ENCODE measurements at regions not wholly inside any gene's neighbourhood (a gene's known extent, or its start where the extent isn't known, plus 50 kb on each side); places are given as distances from the start of the nearest gene placed in this dataset.
"Not testable (repeated sequence)": the region's sequence is repeated elsewhere in the genome, so short reads cannot be mapped to it uniquely, and the experiment has no call there.

DNA sequence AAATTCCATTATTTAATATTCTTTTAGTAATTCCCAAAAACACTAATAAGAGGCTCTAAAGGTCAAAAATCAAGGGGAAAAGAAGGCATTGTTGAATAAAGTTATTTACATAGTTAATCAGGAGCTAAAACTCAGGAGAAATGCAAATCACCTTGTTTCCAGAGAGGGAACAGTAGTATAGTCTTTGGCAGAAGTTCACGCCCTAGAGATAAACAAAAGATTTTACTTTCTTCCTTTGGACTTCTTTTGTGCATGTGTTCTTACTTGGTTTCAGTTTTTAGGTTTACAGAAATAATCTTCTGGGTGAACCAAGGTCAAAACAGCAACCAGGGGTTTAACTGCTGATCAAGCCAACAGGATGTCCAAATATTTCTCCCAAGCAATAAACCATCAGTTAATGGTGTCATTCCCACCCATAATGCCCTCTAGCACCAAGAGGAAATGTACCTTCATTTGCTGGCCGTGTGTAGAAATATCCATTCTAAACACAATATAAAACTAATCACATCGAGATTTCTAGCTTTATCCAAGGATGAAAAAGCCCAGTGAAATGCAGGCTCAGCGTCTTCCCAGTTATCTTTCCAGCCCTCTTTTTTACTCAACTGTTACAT lies 518.8 kb upstream of the SOX9 start:
- no peak for DNase-seq

DNA sequence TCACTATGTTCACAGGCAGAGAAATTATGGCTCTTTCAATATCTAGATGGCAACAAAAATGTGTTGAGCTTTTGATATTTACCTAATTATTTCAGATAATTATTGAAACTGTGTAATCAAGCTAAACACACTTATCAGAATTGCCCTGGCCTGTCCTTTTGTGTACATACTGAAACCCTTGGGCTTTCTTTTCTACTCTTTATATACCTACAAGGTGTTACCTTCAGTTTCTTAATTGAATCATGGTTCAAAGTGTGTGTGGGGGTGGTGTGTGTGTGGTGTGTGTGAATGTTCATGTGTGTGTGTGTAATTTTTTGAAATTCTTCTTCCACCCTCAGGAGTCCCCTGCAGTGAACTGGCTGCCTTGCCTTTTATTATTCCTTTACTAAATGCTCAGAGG lies 506.8 kb upstream of the SOX9 start:
- DNase-seq = no peak

DNA sequence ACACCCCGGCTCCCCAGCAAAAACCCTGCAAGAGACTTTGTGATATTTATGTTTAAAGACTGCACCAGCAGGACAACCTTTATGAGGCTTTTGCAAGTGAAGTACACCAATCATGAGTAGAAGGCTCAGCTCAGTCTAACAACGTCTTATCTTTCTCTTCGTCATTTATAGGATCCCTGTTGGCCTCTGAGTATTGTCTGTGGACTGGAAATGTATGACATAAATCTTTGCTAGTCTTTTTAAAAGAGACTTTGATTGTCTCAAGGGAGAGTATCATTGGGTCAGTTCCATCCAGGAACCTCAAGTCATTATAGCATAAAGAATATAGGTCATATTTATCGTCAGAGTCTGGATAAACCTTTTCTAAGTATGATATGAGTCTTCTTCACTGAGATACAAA lies 505.0 kb upstream of the SOX9 start:
- no peak for DNase-seq

DNA sequence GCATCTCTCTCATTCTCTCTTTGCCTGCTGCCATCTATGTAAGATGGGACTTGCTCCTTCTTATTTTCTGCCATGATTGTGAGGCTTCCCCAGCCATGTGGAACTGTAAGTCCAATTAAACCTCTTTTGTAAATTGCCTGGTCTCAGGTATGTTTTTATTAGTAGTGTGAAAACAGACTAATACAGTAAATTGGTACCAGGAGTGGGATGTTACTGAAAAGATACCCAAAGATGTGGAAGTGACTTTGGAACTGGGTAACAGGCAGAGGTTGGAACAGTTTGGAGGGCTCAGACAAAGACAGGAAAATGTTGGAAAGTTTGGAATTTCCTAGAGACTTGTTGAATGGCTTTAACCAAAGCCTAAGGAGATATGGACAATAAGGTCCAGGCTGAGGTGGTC lies 503.1 kb upstream of the SOX9 start:
- not testable (repeated sequence) for DNase-seq

DNA sequence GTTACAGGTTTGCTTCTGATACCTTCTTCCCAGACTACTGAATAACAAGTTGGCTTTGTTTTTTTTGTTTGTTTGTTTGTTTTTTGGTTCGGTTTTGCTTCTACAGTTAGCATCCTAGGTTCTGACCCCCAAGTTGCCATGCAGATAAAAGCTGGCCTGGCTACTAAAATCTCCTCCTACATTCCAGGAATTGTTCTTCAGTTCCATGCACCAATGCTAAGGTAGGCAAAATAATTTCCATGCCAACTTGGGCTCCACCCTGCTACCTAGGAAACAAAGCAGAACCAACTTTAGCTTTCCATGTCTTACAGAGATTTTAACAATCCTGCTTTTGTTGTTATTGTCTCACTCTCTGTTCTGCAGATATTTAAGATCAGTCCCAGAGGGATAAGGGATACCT lies 495.5 kb upstream of the SOX9 start:
- DNase-seq = no peak

DNA sequence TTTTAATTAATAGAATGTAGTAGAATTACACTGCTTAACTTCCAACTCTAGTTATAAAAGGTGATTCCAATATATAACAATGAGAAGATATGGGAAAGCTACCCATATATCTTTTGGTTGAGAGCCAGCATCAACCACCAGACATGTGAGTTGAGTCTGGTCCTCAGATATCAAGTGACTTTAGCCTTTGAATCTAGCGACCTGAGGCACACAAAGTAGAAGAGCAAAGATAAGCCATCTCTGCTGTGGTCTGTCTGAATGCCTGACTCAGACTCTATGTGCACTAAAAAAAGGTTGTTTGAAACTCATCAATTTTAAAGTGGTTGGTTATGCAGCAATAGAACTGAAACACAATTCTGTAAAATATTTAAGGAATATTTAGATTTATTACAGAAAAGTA lies 492.5 kb upstream of the SOX9 start:
- DNase-seq = no peak

DNA sequence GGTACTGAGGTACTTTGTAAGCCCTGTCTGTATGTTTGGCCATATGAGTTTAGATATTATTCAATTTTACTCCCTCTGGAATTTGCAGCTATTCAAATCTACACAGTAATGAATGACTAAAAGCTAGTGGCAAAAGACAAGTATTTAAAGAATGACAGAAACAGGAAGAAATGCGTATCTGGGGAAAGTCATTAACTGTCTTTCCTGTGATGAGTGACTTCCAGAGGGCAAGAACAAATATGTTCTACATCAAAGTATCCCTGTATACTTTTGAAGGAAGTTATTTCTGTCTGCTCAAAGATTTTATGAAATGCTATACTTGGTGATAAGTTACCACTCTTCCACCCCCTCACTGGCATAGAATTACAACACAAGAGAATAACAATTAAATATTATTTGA lies 489.3 kb upstream of the SOX9 start:
- no peak for DNase-seq

DNA sequence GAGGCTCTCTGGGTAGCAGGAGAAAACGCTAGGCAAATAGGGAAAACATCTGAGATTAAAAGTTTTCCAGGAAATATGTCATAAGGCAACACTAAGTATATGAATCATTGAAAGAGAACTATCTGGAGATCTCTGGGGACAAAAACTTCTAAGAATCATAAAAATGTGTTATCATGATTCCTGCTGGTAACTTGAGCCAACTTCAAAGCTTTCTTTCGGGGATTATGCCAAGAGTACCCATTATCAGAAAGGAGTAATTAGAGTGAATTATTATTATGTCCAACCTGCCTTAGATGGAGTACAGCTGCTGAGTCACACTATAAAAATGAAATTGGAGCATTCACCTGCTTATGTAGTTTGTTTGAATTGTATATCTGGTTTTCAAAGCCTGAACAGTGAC lies 488.5 kb upstream of the SOX9 start:
- no peak for DNase-seq

DNA sequence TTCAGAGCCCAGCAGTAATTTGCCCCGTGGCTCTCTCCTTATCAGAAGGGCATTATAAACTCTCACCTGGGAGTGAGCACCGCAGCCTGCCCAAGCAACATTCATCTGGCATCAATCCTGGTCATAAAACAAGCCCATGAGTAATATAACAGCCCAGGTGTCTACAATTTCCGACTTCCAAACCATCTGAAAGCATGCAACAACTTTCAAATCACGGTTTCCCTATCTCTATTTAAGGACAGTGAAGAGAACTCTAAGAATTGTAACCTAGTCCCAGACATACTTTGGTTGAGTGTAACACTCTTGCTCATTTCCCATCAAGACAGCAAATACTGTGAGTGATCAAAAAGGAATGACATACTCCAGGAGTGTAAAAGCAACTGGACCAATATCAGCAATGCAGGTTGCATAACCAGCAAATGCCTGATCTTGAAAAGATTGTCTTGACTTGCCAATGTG lies 487.4 kb upstream of the SOX9 start:
- no peak for DNase-seq

DNA sequence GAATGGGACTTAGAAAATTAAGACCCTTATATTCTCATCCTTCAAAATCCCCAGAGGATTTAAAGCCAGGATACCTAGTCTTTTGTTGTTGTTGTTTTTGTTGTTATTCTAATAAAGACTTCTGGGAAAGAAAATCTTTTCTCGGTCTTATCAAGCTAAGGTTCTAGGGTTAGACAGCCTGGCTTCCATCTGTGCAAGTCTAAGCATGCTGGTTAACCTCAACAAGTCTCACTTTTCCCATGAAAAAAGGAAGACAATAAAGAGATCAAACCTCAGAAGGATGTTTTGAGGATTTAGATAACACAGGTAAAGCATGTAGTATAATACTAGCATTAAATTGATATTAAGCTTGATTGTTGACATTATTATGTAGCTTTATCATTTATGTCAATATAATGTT lies 486.4 kb upstream of the SOX9 start:
- no peak for DNase-seq

DNA sequence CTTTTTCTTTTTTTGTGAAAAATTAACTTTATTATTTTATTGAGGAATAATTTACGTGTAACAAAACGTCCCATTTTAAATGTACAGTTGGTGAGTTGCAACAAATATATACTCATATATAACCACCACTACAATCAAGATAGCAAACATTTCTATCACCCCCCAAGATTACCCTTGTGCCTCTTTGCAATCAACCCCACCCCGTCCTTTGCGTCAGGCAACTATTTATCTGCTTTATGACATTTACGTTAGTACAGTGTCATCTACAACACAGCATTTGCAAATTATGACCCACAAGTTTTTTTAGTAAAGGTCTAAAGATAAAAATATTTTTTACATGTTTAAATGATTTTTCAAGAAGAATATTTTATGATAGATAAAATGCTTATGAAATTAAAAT lies 485.6 kb upstream of the SOX9 start:
- no peak for DNase-seq

DNA sequence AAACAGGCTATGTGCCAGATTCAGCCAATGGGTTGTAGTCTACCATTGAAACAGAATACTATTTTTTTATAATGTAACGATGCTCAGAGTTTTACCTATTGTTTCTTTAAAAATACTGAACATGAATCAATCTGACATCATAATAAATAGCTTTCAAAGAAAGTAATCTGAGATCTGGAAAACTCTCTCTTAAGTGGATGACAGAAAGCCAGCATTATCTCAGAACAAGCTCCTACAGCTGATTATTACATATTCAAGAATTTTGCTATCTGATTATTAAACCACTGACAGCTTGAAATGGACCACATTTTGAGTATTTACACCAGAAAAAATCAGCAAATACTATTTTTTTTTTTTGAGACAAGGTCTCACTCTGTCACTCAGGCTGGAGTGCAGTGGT lies 484.2 kb upstream of the SOX9 start:
- DNase-seq = no peak

DNA sequence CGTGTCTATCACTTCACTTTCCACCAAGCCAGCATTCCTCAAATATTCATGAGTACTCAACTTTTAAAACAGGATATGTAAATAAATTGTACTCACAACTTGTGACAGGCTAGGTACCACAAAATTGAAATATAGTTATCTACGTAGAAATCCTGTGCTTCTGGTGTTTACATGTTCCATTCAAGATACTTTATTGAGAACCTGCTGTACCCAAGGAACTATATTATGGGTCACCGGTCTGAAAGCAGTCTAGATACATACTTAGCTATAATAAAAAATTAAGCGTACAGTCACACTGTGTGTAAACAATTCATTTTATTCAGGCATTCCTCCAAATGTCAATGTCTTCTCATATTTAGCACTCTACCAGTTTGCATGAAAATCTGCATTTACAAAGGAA lies 482.2 kb upstream of the SOX9 start:
- no peak for DNase-seq

DNA sequence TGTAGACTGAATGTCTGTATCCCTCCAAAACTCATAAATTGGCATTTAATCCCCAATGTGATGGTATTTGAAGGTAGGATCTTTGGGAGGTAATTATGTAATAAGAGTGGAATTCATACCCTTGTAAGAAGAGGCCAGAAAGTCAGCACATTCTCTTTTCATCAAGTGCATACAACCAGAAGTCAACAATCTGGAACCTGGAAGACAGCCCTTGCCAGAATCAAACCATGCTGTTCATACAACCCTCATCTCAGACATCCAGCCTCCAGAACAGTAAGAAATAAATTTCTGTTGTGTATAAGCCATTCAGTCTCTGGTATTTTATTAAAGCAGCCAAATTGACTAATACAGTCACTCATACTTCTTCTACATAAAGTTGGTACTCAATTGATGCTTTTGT lies 481.0 kb upstream of the SOX9 start:
- no peak for DNase-seq

DNA sequence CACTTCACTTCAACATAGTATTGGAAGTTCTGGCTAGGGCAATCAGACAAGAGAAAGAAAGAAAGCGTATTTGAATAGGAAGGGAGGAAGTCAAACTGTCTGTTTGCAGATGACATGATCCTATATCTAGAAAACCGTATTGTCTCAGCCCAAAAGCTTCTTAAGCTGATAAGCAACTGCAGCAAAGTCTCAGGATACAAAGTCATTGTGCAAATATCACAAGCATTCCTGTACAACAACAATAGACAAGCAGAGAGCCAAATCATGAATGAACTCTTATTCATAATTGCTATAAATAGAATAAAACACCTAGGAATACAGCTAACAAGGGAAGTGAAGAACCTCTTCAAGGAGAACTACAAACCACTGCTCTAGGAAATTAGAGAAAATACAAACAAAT lies 473.9 kb upstream of the SOX9 start:
- DNase-seq = not testable (repeated sequence)

DNA sequence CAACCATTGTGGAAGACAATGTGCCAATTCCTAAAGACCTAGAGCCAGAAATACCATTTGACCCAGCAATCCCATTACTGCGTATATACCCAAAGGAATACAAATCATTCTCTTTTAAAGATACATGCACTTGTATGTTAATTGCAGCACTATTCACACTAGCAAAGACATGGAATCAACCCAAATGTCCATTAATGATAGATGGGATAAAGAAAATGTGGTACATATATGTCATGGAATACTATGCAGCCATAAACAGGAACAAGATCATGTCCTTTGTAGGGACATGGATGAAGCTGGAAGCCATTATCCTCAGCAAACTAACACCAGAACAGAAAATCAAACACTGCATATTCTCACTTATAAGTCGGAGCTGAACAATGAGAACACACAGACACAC lies 472.5 kb upstream of the SOX9 start:
- DNase-seq = not testable (repeated sequence)

DNA sequence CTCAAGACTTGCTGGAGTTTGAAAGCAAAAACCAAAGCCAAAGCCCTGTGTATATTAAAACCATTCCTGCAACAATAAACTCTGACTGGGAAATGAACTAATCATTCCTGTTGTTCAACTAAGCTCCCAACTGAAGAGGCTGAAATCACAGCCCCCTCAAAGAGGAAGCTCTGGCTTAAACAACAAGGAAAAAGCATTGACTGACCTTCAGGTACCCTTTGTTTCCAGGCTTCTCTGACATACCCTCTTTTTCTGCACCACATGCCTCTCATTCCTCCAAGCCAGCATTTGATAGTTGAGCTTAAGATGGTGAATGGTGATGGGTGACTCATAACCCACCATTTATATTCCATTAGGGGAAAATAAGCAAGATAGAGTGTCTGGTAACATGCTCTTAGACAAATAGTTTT lies 470.9 kb upstream of the SOX9 start:
- DNase-seq = no peak

DNA sequence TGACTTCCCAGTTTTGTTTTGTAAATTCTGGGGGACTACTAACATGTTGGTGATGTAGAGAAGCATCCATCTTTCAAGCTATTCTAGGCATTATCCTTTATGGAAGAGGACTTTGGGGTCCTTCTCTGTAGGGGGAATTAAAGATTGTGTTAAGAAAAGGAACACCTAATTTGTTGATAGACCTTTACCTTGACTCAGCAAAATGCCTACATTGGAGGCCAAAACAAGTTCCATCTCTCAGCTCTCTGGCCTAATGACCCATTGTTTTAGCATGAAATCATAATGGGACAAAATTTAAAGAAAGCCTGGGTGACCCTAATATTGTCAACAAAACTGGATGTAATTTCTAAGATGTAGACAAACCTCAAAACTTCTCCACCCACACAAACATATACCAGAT lies 465.3 kb upstream of the SOX9 start:
- no peak for DNase-seq

DNA sequence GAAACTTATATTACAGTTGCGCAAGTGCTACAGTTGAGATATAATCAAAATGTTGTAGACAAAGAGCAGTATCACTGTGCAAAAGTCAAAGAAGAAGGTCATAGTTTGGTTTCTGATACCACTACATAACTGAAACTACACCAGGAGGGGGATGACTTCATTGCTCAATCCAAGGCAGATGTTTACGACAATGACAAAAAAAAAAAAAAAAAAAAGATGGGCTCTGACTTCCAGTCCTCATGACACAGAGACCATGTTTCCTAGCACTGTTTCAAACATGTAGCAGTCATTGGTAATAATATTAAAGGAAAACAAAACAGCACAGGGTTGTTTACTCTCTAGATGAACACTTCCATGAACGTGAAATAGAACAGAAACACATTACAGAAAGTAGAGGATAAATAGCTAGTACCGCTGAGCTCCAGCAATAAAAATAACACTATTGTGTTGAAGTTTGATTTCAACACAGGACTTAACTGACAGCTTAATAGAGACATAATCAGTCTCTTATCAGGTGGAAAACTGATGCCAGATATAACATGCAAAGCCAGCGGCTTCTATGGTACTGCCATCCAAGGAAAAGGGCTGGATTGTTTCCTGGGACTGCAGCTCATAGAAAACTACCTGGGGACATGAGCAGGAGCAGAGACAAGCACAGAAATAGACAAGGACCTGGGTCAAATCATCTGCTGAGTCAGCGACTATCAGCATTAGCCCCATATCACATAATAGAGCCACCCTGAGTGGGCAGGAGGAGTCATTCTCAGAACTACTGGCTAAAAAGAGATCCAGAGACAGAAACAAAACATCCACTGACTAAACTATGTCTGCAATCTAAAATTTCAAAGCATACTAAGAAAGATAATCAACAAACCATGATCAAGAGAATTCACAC lies 463.6 kb upstream of the SOX9 start:
- no peak for DNase-seq

DNA sequence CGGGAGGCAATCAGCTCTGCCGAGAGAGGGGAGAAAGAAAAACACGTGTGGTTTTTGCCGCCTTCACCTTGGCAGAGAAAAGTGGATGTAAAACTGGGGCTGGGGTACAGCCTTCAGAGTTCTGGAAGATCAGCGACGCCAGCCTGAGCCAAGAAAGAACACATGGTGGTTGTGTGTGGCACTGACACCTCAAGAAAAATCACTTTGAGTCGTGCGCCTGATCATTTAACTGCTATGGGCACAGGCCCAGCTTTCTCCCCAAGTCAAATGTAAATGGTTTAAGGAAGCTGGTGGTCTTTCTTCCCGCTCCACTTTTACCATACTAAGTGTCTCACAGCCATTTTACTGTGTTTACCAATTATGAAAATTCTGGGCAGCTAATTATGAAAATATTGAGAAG lies 461.8 kb upstream of the SOX9 start:
- DNase-seq = no peak

DNA sequence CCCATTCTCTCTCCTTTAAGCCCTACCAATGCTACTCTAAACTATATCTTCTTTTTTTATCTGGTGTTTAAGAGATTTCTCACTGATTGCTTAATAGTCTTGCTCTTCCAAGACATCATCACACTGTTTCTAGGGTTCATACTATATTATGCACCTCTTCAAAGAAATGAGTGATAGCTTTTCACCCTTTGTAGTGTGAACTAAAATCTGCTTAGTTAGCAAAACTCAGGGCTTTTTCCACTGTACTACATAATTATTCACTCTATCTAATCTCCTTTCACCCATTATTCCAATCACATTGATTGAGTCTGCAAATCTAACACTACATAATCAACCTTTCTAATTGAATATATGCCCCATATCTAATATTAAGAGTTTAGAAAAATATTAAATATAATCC lies 456.0 kb upstream of the SOX9 start:
- no peak for DNase-seq

DNA sequence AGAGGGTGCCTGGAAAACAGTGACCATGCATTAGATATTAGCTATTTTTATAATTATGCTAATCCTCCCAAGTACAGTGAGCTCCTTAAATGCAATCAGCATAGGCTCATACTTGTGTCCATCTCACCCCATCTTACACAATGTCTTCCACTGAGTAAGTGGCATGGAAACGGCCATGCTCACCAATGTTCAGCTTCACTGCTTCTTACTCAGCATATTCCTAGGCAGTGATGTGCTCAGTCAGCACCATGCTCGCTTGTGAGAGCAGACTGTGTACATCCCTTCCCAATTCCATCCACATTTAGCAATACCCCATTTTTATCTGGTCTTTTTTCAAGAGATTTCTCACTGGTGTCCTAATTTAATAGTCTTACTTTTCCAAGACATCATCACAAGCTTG lies 454.8 kb upstream of the SOX9 start:
- no peak for DNase-seq

DNA sequence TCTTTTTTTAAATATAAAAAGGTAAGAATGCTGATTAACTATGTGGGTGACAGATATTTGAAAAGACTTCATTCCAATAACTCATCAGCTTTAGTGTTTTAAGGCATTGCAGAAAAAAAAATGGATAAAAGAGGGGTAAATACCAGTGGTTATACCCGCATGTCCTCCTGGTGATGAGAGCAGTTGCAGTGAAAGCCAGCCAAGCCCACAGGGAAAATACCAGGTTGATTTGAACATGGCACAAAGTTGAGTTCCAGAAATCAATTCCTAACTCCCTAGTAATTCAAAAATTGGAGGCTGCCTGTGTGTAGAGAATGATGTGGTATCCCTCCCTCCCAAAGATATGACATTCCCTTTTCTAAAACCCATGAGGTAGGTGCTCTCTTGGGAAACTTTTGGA lies 453.2 kb upstream of the SOX9 start:
- no peak for DNase-seq

DNA sequence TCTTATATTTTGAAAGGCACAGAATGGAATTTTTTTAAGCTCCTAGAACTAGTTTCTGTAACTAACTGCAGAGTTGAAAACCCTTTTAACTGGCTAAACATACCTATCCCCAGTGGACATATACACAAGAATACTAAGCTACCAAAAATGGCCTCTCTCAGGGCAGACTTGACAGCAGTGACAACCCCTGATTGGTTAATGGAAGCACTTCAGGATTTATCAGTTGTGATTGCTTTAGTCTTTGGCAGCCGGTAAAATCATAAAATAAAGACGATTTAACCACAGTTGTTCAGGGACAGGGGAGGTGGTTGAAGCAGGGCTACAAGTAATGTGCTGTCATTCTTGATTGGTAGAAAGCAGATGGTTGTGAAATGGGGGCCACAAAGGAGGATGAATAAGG lies 452.0 kb upstream of the SOX9 start:
- no peak for DNase-seq

DNA sequence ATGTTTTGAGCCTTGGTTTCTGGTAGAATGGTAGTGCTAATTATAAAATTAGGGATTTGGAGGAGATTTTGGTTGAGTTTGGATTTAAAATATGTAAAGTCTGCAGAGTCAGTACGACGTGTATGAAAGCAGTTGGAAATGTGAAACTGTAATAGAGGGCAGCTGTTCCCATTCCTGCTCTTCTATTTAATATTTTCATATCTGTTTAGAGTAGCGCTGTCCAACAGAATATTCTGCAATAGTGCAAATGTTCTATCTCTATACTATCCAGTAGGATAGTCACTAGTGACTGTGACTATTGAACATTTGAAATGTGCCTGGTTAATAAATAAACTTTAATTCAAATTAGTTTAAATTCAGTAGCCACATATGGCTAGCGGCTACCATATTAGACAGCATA lies 443.4 kb upstream of the SOX9 start:
- DNase-seq = no peak

All from hippocampal formation (tissue), 2 donors.